ENCODE measurements at regions not wholly inside any gene's neighbourhood (a gene's known extent, or its start where the extent isn't known, plus 50 kb on each side); places are given as distances from the start of the nearest gene placed in this dataset.

- no peaks in the 10 kb centered on the region for H3K4me1 ChIP-seq
- no peaks in the 10 kb centered on the region for H3K9me3 ChIP-seq
- intact Hi-C loops (cut with DNase I; ENCODE audit: low total_unique reads) = no loop called here
- H3K36me3 ChIP-seq = no peaks in the 10 kb centered on the region
- TF ChIP-seq CTCF (IDR thresholded peaks at IDR 0.05) (no peak), POLR2AphosphoS5 (IDR thresholded peaks at IDR 0.05) (no peak), POLR2A (IDR thresholded peaks at IDR 0.05) (no peak)
- H3K27me3 ChIP-seq = no peaks in the 10 kb centered on the region
- H3K4me3 ChIP-seq = no peak overlapping the region
- DNase-seq (ENCODE audit: low spot score in 2 of 2) = no peak
- H3K27ac ChIP-seq = no peak overlapping the region
Measured at GRCh38 chr4:28241021-28241420, 1380.4 kb downstream of the STIM2 start.

GRCh38 chr4:28247805-28248204, 1387.2 kb downstream of the STIM2 start:
- H3K27me3 ChIP-seq = no peaks in the 10 kb centered on the region
- H3K4me3 ChIP-seq = no peak overlapping the region
- intact Hi-C loops (cut with DNase I; ENCODE audit: low total_unique reads) = no loop called here
- H3K27ac ChIP-seq = no peak overlapping the region
- H3K36me3 ChIP-seq = no peaks in the 10 kb centered on the region
- no peak for DNase-seq (ENCODE audit: low spot score in 2 of 2)
- TF ChIP-seq CTCF (IDR thresholded peaks at IDR 0.05) (no peak), POLR2AphosphoS5 (IDR thresholded peaks at IDR 0.05) (no peak), POLR2A (IDR thresholded peaks at IDR 0.05) (no peak)
- no peaks in the 10 kb centered on the region for H3K4me1 ChIP-seq
- H3K9me3 ChIP-seq = no peaks in the 10 kb centered on the region

GRCh38 chr4:28248269-28248668, 1387.6 kb downstream of the STIM2 start:
- no peak for TF ChIP-seq POLR2AphosphoS5 (IDR thresholded peaks at IDR 0.05)
- no peak for TF ChIP-seq POLR2A (IDR thresholded peaks at IDR 0.05)
- TF ChIP-seq CTCF (IDR thresholded peaks at IDR 0.05) = no peak
- intact Hi-C loops (cut with DNase I; ENCODE audit: low total_unique reads) = no loop called here
- DNase-seq (ENCODE audit: low spot score in 2 of 2) = no peak
- H3K9me3 ChIP-seq = no peaks in the 10 kb centered on the region
- H3K4me3 ChIP-seq = no peak overlapping the region
- no peaks in the 10 kb centered on the region for H3K36me3 ChIP-seq
- no peaks in the 10 kb centered on the region for H3K27me3 ChIP-seq
- H3K4me1 ChIP-seq = no peaks in the 10 kb centered on the region
- no peak overlapping the region for H3K27ac ChIP-seq

- H3K36me3 ChIP-seq = no peaks in the 10 kb centered on the region
- peaks cover 3% of the 10 kb centered on the region in 2 donors for H3K9me3 ChIP-seq
- no peak for DNase-seq (ENCODE audit: low spot score in 2 of 2)
- intact Hi-C loops (cut with DNase I; ENCODE audit: low total_unique reads) = no loop called here
- no peaks in the 10 kb centered on the region for H3K4me1 ChIP-seq
- TF ChIP-seq POLR2AphosphoS5 (IDR thresholded peaks at IDR 0.05) (no peak), POLR2A (IDR thresholded peaks at IDR 0.05) (no peak), CTCF (IDR thresholded peaks at IDR 0.05) (no peak)
- H3K27ac ChIP-seq = no peak overlapping the region
- H3K4me3 ChIP-seq = no peak overlapping the region
- no peaks in the 10 kb centered on the region for H3K27me3 ChIP-seq
Measured at GRCh38 chr4:28250646-28251045, 1390.0 kb downstream of the STIM2 start.

- Histone ChIP-seq H3K27ac (no peak overlapping the region), H3K4me3 (no peak overlapping the region), H3K9me3 (peaks cover 3 to 7% of the 10 kb centered on the region in 2 donors), H3K4me1 (no peaks in the 10 kb centered on the region), H3K36me3 (no peaks in the 10 kb centered on the region), H3K27me3 (no peaks in the 10 kb centered on the region)
- intact Hi-C loops (cut with DNase I; ENCODE audit: low total_unique reads) = no loop called here
- no peak for TF ChIP-seq POLR2A (IDR thresholded peaks at IDR 0.05)
- TF ChIP-seq CTCF (IDR thresholded peaks at IDR 0.05) = no peak
- TF ChIP-seq POLR2AphosphoS5 (IDR thresholded peaks at IDR 0.05) = no peak
- no peak for DNase-seq (ENCODE audit: low spot score in 2 of 2)
Measured at GRCh38 chr4:28251831-28252230, 1391.2 kb downstream of the STIM2 start.
